ENCODE measurements at regions not wholly inside any gene's neighbourhood (a gene's known extent, or its start where the extent isn't known, plus 50 kb on each side); places are given as distances from the start of the nearest gene placed in this dataset.

GRCh38 chr4:166535865-166536264 is 662.8 kb downstream of the TLL1 start:
- no peak for TF ChIP-seq EP300 (IDR thresholded peaks at IDR 0.05; ENCODE audit: borderline replicate concordance)
- no peak for TF ChIP-seq TEAD4 (IDR thresholded peaks at IDR 0.05)
- TF ChIP-seq MAX (IDR thresholded peaks at IDR 0.05) = no peak
- no peak for TF ChIP-seq TCF12 (IDR thresholded peaks at IDR 0.05; ENCODE audit: low read depth)
- no peak for TF ChIP-seq CEBPB (IDR thresholded peaks at IDR 0.05)
- TF ChIP-seq RAD21 (IDR thresholded peaks at IDR 0.05; ENCODE audit: low read depth) = no peak
- no peak for TF ChIP-seq TAF1 (IDR thresholded peaks at IDR 0.05; ENCODE audit: low read depth)
- no peak for TF ChIP-seq NFIC (IDR thresholded peaks at IDR 0.05)

GRCh38 chr4:166538491-166539005 is 665.5 kb downstream of the TLL1 start:
- TF ChIP-seq EP300 (IDR thresholded peaks at IDR 0.05; ENCODE audit: borderline replicate concordance) (no peak), TCF12 (IDR thresholded peaks at IDR 0.05; ENCODE audit: low read depth) (no peak)

GRCh38 chr4:166546009-166546408 is 673.0 kb downstream of the TLL1 start:
- TF ChIP-seq YY1 (IDR thresholded peaks at IDR 0.05; ENCODE audit: low read depth) (no peak), CREB1 (IDR thresholded peaks at IDR 0.05; ENCODE audit: low read depth) (no peak), REST (IDR thresholded peaks at IDR 0.05; ENCODE audit: low read depth) (no peak), ZBTB7A (IDR thresholded peaks at IDR 0.05; ENCODE audit: low read depth) (no peak), RAD21 (IDR thresholded peaks at IDR 0.05; ENCODE audit: low read depth) (no peak), TCF12 (IDR thresholded peaks at IDR 0.05; ENCODE audit: low read depth) (no peak), EGR1 (IDR thresholded peaks at IDR 0.05) (no peak), EP300 (IDR thresholded peaks at IDR 0.05; ENCODE audit: borderline replicate concordance) (no peak), MAX (IDR thresholded peaks at IDR 0.05) (no peak), NFIC (IDR thresholded peaks at IDR 0.05) (no peak), TEAD4 (IDR thresholded peaks at IDR 0.05) (no peak), FOXM1 (IDR thresholded peaks at IDR 0.05; ENCODE audit: borderline replicate concordance, low read depth) (no peak), USF1 (IDR thresholded peaks at IDR 0.05) (no peak), CEBPB (IDR thresholded peaks at IDR 0.05) (no peak), TAF1 (IDR thresholded peaks at IDR 0.05; ENCODE audit: low read depth) (no peak)

GRCh38 chr4:166577639-166578038 is 656.7 kb downstream of the SPOCK3 start:
- TF ChIP-seq EP300 (IDR thresholded peaks at IDR 0.05; ENCODE audit: borderline replicate concordance) (no peak), ZBTB7A (IDR thresholded peaks at IDR 0.05; ENCODE audit: low read depth) (no peak), USF1 (IDR thresholded peaks at IDR 0.05) (no peak), NFIC (IDR thresholded peaks at IDR 0.05) (no peak), YY1 (IDR thresholded peaks at IDR 0.05; ENCODE audit: low read depth) (no peak), MAX (IDR thresholded peaks at IDR 0.05) (no peak), REST (IDR thresholded peaks at IDR 0.05; ENCODE audit: low read depth) (no peak), CREB1 (IDR thresholded peaks at IDR 0.05; ENCODE audit: low read depth) (no peak), EGR1 (IDR thresholded peaks at IDR 0.05) (no peak)

- TF ChIP-seq EGR1 (IDR thresholded peaks at IDR 0.05) (no peak), YY1 (IDR thresholded peaks at IDR 0.05; ENCODE audit: low read depth) (no peak), RAD21 (IDR thresholded peaks at IDR 0.05; ENCODE audit: low read depth) (no peak), CEBPB (IDR thresholded peaks at IDR 0.05) (no peak), TAF1 (IDR thresholded peaks at IDR 0.05; ENCODE audit: low read depth) (no peak), REST (IDR thresholded peaks at IDR 0.05; ENCODE audit: low read depth) (no peak), TEAD4 (IDR thresholded peaks at IDR 0.05) (no peak), EP300 (IDR thresholded peaks at IDR 0.05; ENCODE audit: borderline replicate concordance) (no peak), ZBTB7A (IDR thresholded peaks at IDR 0.05; ENCODE audit: low read depth) (no peak), USF1 (IDR thresholded peaks at IDR 0.05) (no peak), FOXM1 (IDR thresholded peaks at IDR 0.05; ENCODE audit: borderline replicate concordance, low read depth) (no peak), CREB1 (IDR thresholded peaks at IDR 0.05; ENCODE audit: low read depth) (no peak), TCF12 (IDR thresholded peaks at IDR 0.05; ENCODE audit: low read depth) (no peak), NFIC (IDR thresholded peaks at IDR 0.05) (no peak), MAX (IDR thresholded peaks at IDR 0.05) (no peak)
These were observed 648.8 kb downstream of the SPOCK3 start for GRCh38 chr4:166585491-166585890.

All from Ishikawa (cell line).